Neural crest cell (in vitro differentiated cells): ENCODE measurements at regions not wholly inside any gene's neighbourhood (a gene's known extent, or its start where the extent isn't known, plus 50 kb on each side); places are given as distances from the start of the nearest gene placed in this dataset.

Source experiments
- DNase-seq: peaks from one replicate; pipeline ENCODE4 v3.0.0; 2021; ENCODE audit warnings: low read depth, mixed read lengths, low spot score
- H3K27ac Mint-ChIP-seq: one replicate; pipeline ENCODE4 v1.8.0; 2021; ENCODE audit warnings: mild to moderate bottlenecking, mixed read lengths; ENCODE audit not compliant: unreplicated experiment
- H3K27me3 Mint-ChIP-seq: 2 replicates; pipeline ENCODE4 v1.8.0; 2021; ENCODE audit warnings: low read depth, mild to moderate bottlenecking, mixed read lengths
- H3K36me3 Mint-ChIP-seq: 2 replicates; pipeline ENCODE4 v1.8.0; 2021; ENCODE audit warnings: low read depth, mild to moderate bottlenecking, mixed read lengths
- H3K4me1 Mint-ChIP-seq: 2 replicates; pipeline ENCODE4 v1.8.0; 2021; ENCODE audit warnings: mixed read lengths
- H3K4me3 Mint-ChIP-seq: one replicate; pipeline ENCODE4 v1.8.0; 2021; ENCODE audit warnings: mild to moderate bottlenecking, mixed read lengths
- H3K9me3 Mint-ChIP-seq: 2 replicates; pipeline ENCODE4 v1.8.0; 2021; ENCODE audit warnings: mixed read lengths
- TF ChIP-seq, protein P1 (sequence below): fragments of 200-600 bp; sonication (generic); conservative IDR thresholded peaks from 2 replicates; pipeline ENCODE4 v1.5.0; 2021; ENCODE audit warnings: antibody characterized with exemption, mild to moderate bottlenecking

DNA sequence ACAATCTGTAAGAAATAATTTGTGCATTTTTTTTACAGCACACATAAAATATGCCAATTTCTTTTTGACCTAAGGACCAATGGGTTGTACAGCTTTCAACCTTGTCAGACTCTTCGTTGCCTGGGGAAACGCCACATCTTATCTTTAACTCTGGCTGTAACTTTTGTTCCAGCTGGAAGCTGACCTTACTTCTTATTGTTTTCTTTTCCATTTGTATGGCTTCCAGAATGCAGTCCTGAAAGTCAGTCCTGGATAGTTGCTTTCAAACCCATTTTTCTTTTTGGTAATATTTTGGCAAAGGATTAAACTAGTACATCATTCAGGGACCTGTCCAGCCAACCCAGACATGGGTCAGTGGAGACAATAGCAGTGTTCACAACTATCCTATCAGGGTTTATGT, 686.5 kb upstream of the CDH2 start:
- TF ChIP-seq, protein P1, sequence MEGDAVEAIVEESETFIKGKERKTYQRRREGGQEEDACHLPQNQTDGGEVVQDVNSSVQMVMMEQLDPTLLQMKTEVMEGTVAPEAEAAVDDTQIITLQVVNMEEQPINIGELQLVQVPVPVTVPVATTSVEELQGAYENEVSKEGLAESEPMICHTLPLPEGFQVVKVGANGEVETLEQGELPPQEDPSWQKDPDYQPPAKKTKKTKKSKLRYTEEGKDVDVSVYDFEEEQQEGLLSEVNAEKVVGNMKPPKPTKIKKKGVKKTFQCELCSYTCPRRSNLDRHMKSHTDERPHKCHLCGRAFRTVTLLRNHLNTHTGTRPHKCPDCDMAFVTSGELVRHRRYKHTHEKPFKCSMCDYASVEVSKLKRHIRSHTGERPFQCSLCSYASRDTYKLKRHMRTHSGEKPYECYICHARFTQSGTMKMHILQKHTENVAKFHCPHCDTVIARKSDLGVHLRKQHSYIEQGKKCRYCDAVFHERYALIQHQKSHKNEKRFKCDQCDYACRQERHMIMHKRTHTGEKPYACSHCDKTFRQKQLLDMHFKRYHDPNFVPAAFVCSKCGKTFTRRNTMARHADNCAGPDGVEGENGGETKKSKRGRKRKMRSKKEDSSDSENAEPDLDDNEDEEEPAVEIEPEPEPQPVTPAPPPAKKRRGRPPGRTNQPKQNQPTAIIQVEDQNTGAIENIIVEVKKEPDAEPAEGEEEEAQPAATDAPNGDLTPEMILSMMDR: no peak
- H3K27me3 Mint-ChIP-seq: no peaks in the 10 kb centered on the region
- no peaks in the 10 kb centered on the region for H3K4me1 Mint-ChIP-seq
- no peak overlapping the region for H3K4me3 Mint-ChIP-seq
- DNase-seq: no peak
- no peaks in the 10 kb centered on the region for H3K9me3 Mint-ChIP-seq
- no peaks in the 10 kb centered on the region for H3K36me3 Mint-ChIP-seq
- no peak overlapping the region for H3K27ac Mint-ChIP-seq

DNA sequence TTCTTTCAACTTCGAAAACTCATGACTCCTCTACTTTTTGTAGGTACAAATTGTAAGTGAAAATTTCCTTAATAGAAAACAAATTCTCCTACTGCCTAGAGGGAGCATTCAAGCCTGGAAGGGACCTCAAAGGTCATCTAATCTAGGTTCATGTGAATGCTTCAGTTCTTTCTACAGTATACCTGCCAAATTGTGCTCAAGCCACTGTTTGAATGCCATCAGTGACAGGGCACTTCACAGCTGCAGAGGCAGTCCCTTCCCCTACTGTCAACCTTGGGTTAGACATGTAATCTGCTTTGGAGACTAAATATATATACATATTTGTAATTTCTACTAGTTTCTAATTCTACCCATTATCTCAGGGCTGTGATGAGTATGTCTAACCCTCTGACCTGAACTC, 681.3 kb upstream of the CDH2 start:
- Mint-ChIP-seq H3K27me3 (no peaks in the 10 kb centered on the region), H3K27ac (no peak overlapping the region), H3K36me3 (no peaks in the 10 kb centered on the region), H3K4me1 (peaks cover 11% of the 10 kb centered on the region), H3K9me3 (no peaks in the 10 kb centered on the region), H3K4me3 (no peak overlapping the region)
- DNase-seq: no peak
- TF ChIP-seq, protein P1: no peak

DNA sequence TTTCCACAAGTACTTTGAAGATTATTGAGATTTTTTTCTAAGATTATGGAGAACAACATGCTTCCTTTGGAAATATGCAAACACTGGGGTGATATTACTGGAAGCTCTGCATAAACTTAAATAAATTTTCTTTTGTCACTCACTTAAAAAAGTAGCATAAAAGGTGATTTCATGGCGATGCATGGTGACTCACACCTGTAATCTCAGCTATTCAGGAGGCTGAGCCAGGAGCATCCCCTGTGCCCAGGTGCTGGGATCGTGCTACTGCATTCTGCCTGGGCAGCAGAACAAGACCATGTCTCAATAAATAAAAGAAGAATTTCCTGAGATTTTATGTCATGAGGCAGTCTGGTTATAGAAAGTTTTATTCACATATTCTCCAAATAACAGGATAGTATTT, 679.1 kb upstream of the CDH2 start:
- H3K9me3 Mint-ChIP-seq: no peaks in the 10 kb centered on the region
- H3K27ac Mint-ChIP-seq: no peak overlapping the region
- TF ChIP-seq, protein P1: no peak
- H3K4me3 Mint-ChIP-seq: no peak overlapping the region
- no peak for DNase-seq
- H3K36me3 Mint-ChIP-seq: no peaks in the 10 kb centered on the region
- no peaks in the 10 kb centered on the region for H3K27me3 Mint-ChIP-seq
- H3K4me1 Mint-ChIP-seq: peaks cover 11% of the 10 kb centered on the region

DNA sequence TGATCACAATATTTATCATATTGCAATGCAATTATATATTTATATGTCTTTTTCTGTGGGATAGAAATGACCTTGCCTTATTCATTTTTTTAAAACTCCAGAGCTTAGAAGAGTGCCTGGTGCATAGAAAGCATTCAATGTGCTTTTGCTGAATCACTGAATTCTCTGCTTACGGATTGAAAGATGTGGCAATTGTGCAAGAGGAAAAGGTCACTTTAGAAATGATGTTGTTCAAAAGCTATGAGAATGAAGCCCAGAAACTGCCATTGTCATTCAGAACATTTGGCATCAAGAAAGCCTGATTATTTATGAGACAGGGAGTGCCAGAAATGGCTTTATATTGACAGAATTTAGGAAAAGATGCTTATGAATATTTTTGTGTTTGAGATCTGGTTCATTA, 678.6 kb upstream of the CDH2 start:
- H3K4me1 Mint-ChIP-seq: peaks cover 11% of the 10 kb centered on the region
- no peaks in the 10 kb centered on the region for H3K9me3 Mint-ChIP-seq
- DNase-seq: no peak
- H3K27me3 Mint-ChIP-seq: no peaks in the 10 kb centered on the region
- TF ChIP-seq, protein P1: no peak
- H3K36me3 Mint-ChIP-seq: no peaks in the 10 kb centered on the region
- no peak overlapping the region for H3K4me3 Mint-ChIP-seq
- no peak overlapping the region for H3K27ac Mint-ChIP-seq

DNA sequence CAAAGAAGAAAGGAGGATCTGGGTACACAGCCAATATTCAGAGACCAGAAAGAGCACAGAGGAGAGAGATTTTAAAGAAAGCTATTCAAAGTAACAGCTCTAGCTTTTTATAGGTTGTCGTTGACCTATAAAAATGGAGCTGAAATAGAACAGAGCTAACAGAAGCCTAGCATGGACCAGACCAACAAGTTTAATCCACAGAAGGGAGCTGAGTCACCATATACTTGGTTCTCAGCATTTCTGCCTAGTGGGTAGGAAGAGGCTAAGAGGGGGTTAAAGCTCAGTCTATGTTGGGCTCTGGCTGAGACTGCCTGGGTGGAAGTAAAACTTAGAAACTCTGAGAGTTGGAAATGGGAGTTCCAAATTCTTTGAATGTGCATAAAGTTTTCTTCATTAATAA, 678.0 kb upstream of the CDH2 start:
- Mint-ChIP-seq H3K4me3 (no peak overlapping the region), H3K27me3 (no peaks in the 10 kb centered on the region), H3K4me1 (peaks cover 11% of the 10 kb centered on the region)

More for the DNA sequence above, 678.0 kb upstream of the CDH2 start:
- TF ChIP-seq, protein P1: no peak
- Mint-ChIP-seq H3K9me3 (no peaks in the 10 kb centered on the region), H3K36me3 (no peaks in the 10 kb centered on the region), H3K27ac (no peak overlapping the region)
- DNase-seq: no peak
